ENCODE measurements at regions not wholly inside any gene's neighbourhood (a gene's known extent, or its start where the extent isn't known, plus 50 kb on each side); places are given as distances from the start of the nearest gene placed in this dataset.

DNA sequence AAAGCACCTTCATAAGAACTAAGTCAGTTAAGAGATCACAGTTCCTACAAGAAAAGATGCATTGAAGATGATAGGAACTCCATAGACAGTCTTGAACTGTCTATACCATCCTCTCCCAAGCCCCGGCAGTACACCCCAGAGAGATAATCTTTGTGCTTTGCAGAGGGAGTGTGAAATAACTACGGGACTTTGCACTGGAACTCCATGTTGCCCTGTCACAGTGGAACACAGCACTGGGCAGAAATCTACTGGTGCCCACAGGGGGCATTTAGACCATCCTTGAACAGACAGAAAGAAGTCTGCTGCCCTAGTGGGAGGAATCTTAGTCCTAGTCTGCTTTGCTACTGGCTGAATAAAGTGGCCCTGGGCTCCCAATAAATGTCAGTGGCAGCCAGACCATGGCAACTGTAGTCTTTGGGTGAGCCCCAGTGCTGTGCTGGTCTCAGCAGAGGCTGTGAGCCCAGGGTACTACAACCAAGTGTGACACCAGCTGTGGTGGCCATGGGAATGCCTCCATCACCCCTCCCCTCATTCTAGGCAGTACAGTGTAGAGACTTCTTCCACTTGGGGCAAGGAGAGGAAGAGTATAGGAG, 107.7 kb upstream of the TMEM168 start:
- Histone ChIP-seq H3K27ac (no peak overlapping the region), H3K4me3 (no peak overlapping the region), H3K4me1 (no peaks in the 10 kb centered on the region), H3K9me3 (no peaks in the 10 kb centered on the region), H3K36me3 (peaks cover 20% of the 10 kb centered on the region), H3K27me3 (ENCODE audit: low read depth) (no peaks in the 10 kb centered on the region)
- peak in 1 of 2 donors; percentile 24 for ATAC-seq
- intact Hi-C loops (cut with DNase I), result no loop called here
- no peak for DNase-seq
- TF ChIP-seq, protein P1, sequence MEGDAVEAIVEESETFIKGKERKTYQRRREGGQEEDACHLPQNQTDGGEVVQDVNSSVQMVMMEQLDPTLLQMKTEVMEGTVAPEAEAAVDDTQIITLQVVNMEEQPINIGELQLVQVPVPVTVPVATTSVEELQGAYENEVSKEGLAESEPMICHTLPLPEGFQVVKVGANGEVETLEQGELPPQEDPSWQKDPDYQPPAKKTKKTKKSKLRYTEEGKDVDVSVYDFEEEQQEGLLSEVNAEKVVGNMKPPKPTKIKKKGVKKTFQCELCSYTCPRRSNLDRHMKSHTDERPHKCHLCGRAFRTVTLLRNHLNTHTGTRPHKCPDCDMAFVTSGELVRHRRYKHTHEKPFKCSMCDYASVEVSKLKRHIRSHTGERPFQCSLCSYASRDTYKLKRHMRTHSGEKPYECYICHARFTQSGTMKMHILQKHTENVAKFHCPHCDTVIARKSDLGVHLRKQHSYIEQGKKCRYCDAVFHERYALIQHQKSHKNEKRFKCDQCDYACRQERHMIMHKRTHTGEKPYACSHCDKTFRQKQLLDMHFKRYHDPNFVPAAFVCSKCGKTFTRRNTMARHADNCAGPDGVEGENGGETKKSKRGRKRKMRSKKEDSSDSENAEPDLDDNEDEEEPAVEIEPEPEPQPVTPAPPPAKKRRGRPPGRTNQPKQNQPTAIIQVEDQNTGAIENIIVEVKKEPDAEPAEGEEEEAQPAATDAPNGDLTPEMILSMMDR (IDR thresholded peaks at IDR 0.05), result no peak

DNA sequence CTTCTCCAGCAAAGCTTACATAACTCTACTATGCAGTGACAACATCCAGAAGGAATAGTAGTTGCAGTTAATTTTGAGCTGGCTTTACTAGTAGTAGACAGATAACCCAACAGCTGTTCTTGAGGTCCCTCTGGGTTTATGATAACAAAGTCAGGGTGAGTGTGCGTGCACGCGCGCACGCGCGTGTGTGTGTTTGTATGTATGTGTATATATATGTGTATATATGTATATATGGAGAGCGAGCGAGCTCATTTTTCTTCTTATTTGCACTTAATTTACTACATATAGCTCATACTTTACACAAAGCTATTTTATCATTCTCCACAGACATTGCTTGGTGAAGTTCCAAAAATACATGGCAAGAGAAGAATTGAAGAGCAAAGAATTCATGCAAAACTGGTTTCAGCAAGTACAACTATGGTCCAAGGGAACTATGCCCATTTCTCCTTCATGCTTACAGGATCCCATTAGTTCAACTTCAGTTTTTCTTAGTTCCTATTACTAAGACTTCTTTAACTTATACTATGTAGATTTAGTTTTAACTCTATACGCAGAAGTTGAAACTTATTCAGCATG, 105.9 kb upstream of the TMEM168 start:
- H3K4me3 ChIP-seq, result no peak overlapping the region
- no peak overlapping the region for H3K27ac ChIP-seq
- no peaks in the 10 kb centered on the region for H3K9me3 ChIP-seq
- intact Hi-C loops (cut with DNase I), result no loop called here
- no peaks in the 10 kb centered on the region for H3K27me3 ChIP-seq (ENCODE audit: low read depth)
- peaks cover 20% of the 10 kb centered on the region for H3K36me3 ChIP-seq
- no peaks in the 10 kb centered on the region for H3K4me1 ChIP-seq
- ATAC-seq, result no peak
- no peak for DNase-seq
- TF ChIP-seq, protein P1 (IDR thresholded peaks at IDR 0.05), result no peak

DNA sequence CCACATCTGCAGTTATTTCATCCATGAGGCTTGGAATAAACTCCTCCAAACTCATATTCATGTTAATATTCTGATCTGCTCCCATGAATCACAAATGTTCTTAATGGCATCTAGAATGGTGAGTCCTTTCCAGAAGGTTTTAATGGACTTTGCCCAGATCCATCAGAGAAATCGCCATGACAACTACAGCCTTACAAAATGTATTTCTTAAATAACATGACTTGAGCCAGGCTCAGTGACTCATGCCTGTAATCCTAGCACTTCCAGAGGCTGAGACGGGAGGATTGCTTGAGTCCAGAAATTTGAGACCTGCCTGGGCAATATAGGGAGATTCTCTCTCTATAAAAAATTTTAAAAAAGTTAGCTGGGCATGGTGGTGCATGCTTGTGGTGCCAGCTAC, 102.1 kb upstream of the TMEM168 start:
- H3K4me1 ChIP-seq, result no peaks in the 10 kb centered on the region
- TF ChIP-seq, protein P1 (IDR thresholded peaks at IDR 0.05), result no peak
- H3K27me3 ChIP-seq (ENCODE audit: low read depth), result no peaks in the 10 kb centered on the region
- no peak overlapping the region for H3K27ac ChIP-seq
- intact Hi-C loops (cut with DNase I), result no loop called here
- DNase-seq (no peak), ATAC-seq (no peak)
- no peak overlapping the region for H3K4me3 ChIP-seq
- peaks cover 20% of the 10 kb centered on the region for H3K36me3 ChIP-seq
- no peaks in the 10 kb centered on the region for H3K9me3 ChIP-seq

DNA sequence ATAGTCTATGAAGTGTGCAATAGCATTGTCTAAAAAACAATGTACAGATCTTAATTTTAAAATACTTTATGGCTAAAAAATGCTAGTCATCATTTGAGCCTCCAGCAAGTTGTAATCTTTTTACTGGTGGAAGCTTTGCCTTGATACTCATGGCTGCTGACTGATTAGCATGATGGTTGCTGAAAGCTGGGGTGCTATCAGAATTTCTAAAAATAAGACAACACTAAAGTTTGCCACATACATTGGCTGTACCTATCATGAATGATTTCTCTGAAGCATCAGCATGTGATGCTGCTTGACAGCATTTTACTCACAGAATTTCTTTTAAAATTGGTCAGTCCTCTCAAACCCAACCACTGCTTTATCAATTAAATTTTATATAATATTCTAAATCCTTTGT, 101.5 kb upstream of the TMEM168 start:
- intact Hi-C loops (cut with DNase I), result no loop called here
- DNase-seq (no peak), ATAC-seq (no peak)
- Histone ChIP-seq H3K27ac (no peak overlapping the region), H3K4me3 (no peak overlapping the region), H3K36me3 (peaks cover 20% of the 10 kb centered on the region), H3K27me3 (ENCODE audit: low read depth) (no peaks in the 10 kb centered on the region), H3K9me3 (no peaks in the 10 kb centered on the region), H3K4me1 (no peaks in the 10 kb centered on the region)
- TF ChIP-seq, protein P1 (IDR thresholded peaks at IDR 0.05), result no peak

DNA sequence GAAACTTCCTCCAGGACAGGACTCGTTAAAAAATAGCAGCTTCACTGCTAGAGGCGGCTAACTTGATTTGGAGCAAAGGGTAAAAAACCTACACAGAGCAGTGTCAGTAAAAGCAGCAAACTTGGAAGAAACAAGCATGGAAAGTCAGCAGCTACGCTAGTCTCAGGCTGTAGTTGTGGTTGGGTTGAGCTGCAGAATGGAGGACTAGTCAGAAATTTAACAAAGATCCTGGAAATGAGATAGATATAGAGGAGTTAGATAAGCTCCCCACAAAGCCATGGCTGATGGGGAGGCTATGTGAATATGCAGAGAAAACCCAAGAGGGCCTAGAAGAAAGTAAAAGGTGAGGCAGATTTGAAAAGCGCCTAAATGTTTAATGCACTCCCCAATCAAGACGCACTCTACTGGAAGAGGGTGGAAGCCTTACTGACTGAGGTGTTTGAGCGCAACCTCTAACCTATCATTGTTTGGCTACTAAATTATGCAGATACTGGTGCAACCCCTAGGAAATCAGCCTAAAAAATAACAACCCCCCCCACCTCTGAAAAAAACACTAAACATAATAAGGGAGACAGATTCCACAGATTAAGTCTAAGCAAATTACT, 99.7 kb upstream of the TMEM168 start:
- H3K27ac ChIP-seq, result no peak overlapping the region
- H3K36me3 ChIP-seq, result peaks cover 19% of the 10 kb centered on the region
- TF ChIP-seq, protein P1 (IDR thresholded peaks at IDR 0.05), result no peak
- H3K4me3 ChIP-seq, result no peak overlapping the region
- no peaks in the 10 kb centered on the region for H3K9me3 ChIP-seq
- ATAC-seq (no peak), DNase-seq (no peak)
- H3K27me3 ChIP-seq (ENCODE audit: low read depth), result no peaks in the 10 kb centered on the region
- no peaks in the 10 kb centered on the region for H3K4me1 ChIP-seq
- intact Hi-C loops (cut with DNase I), result no loop called here

Measured in lower lobe of right lung (tissue), 2 donors.